HL-60 (cell line): ENCODE measurements at regions not wholly inside any gene's neighbourhood (a gene's known extent, or its start where the extent isn't known, plus 50 kb on each side); places are given as distances from the start of the nearest gene placed in this dataset.
"Not testable (repeated sequence)": the region's sequence is repeated elsewhere in the genome, so short reads cannot be mapped to it uniquely, and the experiment has no call there.

Source experiments
- DNase-seq, 2 experiments: peaks; one replicate each; pipeline ENCODE4 v3.0.0-alpha.2; 2010 to 2020; ENCODE audit warnings: low read depth in 1 of 2, low spot score in 1 of 2
- H3K27ac ChIP-seq: fragments of 250-450 bp; sonication (Bioruptor Pico); replicated peaks from 2 replicates; pipeline ENCODE4 v1.5.1; 2020; ENCODE audit warnings: mild to moderate bottlenecking, moderate library complexity
- H3K27me3 ChIP-seq: fragments of 250-450 bp; sonication (Bioruptor Pico); 2 replicates; pipeline ENCODE4 v1.5.1; 2021; ENCODE audit warnings: mild to moderate bottlenecking, moderate library complexity; ENCODE audit not compliant: insufficient read depth, poor library complexity, severe bottlenecking
- H3K4me3 ChIP-seq: replicated peaks from 2 replicates; pipeline ENCODE4 v1.5.1; 2011; ENCODE audit warnings: mild to moderate bottlenecking, control low read depth, low read length; ENCODE audit not compliant: insufficient read depth
- CTCF ChIP-seq: IDR thresholded peaks from one replicate; pipeline ENCODE4 v1.5.1; 2011; ENCODE audit warnings: low read length, control low read depth, inconsistent platforms; ENCODE audit not compliant: insufficient read depth
- GABPA ChIP-seq: IDR thresholded peaks from 2 replicates; pipeline ENCODE4 v1.6.1; 2012; ENCODE audit warnings: low read depth
- POLR2AphosphoS5 ChIP-seq: IDR thresholded peaks from 2 replicates; pipeline ENCODE4 v1.6.1; 2012; ENCODE audit warnings: low read depth
- REST ChIP-seq: IDR thresholded peaks from 2 replicates; pipeline ENCODE4 v1.6.1; 2012; ENCODE audit warnings: low read depth; ENCODE audit not compliant: insufficient replicate concordance
- SPI1 ChIP-seq: IDR thresholded peaks from 2 replicates; pipeline ENCODE4 v1.6.1; 2012; ENCODE audit warnings: low read depth, mild to moderate bottlenecking, borderline replicate concordance

DNA sequence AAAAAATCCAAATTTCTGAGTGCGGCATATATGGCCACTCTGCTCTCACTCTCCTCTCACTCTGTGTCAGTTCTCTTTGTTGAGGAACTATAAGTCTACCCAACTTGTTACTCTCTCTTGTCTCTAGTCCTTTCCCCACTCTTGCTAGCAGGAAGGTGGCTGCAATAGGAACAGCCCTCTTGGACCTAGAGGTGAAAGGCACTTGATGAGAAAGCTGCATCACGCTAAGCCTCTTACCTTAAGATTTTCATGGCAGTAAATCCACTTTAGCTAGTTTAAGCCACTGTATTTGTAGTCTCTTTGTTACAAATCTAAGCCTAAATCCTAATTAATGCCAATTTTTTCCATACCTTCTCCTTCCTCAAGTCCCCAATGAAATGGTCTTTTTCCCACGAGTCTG is 189.9 kb downstream of the NKX6-1 start:
- no peaks in the 10 kb centered on the region for H3K27me3 ChIP-seq
- TF ChIP-seq REST (no peak), GABPA (no peak), POLR2AphosphoS5 (no peak), SPI1 (no peak), CTCF (no peak)
- no peak for DNase-seq

GRCh38 chr4:84298719-84299254 is 200.3 kb downstream of the NKX6-1 start:
- DNase-seq, H3K27ac ChIP-seq, H3K4me3 ChIP-seq, H3K27me3 ChIP-seq: not testable (repeated sequence)

More for the DNA sequence above, 189.9 kb downstream of the NKX6-1 start:
- Histone ChIP-seq H3K4me3 (no peak overlapping the region), H3K27ac (no peak overlapping the region)

GRCh38 chr4:84298023-84298718 is 200.9 kb downstream of the NKX6-1 start:
- H3K27me3 ChIP-seq: no peaks in the 10 kb centered on the region
- TF ChIP-seq POLR2AphosphoS5: no peak
- no peak for TF ChIP-seq SPI1
- no peak for TF ChIP-seq CTCF
- no peak for TF ChIP-seq GABPA
- no peak for TF ChIP-seq REST
- H3K27ac ChIP-seq: no peak overlapping the region
- DNase-seq: no peak
- H3K4me3 ChIP-seq: no peak overlapping the region

- TF ChIP-seq POLR2AphosphoS5: no peak
- no peak for TF ChIP-seq REST
- no peak for TF ChIP-seq GABPA
- no peak for TF ChIP-seq CTCF
- TF ChIP-seq SPI1: no peak
- Histone ChIP-seq H3K27ac (no peak overlapping the region), H3K4me3 (no peak overlapping the region), H3K27me3 (no peaks in the 10 kb centered on the region)
- no peak for DNase-seq
Observed at GRCh38 chr4:84291969-84292368, 207.1 kb downstream of the NKX6-1 start.
